ENCODE measurements at regions not wholly inside any gene's neighbourhood (a gene's known extent, or its start where the extent isn't known, plus 50 kb on each side); places are given as distances from the start of the nearest gene placed in this dataset.

DNA sequence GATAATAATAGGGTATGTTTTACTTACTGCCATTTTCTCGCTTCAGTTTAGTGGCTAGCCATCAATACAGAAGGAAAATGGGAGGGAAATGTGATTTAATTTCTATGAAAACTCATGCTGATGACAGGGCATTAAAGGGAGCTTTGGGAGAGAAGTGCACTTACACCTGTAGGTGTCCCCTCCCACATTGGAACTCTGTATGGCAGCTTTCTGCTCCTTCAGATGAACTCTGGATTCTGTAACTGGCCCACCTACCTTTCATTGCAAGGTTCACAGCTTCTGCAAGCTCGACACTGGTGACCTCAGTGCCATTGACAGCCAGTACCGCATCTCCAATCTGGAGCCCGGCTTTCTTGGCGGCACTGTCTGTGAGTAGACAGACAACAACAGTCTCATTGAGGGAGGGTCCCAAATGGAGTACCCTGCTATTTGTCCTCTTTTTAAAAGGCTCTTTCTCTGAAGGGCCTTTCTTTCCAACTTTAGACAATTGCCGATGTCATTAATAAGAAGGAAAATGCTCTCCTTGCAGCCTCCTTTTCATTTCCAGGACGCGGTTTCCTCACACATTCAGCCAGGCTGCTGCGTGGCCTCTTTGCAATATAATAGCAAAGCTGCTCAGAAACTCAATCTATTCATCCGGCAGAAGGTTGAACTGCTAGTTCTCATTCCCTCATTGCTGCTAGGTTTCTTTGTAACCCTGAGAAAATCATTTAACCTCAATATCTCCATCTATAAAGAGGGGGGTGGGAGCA, 63.6 kb downstream of the NUDT12 start:
- H3K36me3 ChIP-seq (ENCODE audit: control insufficient read depth in 2 of 4, insufficient read depth in 4 of 4, low read length in 3 of 4): no peaks in the 10 kb centered on the region
- peak overlapping the region; percentile 40; the same call in 1 of the 2 replicates for H2BK15ac ChIP-seq (ENCODE audit: low read length)
- H2AK5ac ChIP-seq (ENCODE audit: low read depth, low read length): no peak overlapping the region
- H3K4me3 ChIP-seq (ENCODE audit: extremely low read depth in 1 of 4, insufficient read depth in 2 of 4, low read depth in 3 of 4, low read length in 4 of 4): peak overlapping the region in 3 of 4 experiments; percentile 13 to 47 (median 27); a peak in 5 of 8 replicates
- peak overlapping the region; percentile 36 for H3K56ac ChIP-seq (replicated peaks; ENCODE audit: insufficient read length, low read depth, low read length)
- no peaks in the 10 kb centered on the region for H3K23me2 ChIP-seq (ENCODE audit: low read depth, low read length)
- peak overlapping the region; percentile 61 to 82 for H3K4me2 ChIP-seq (ENCODE audit: insufficient read depth in 1 of 2, low read depth in 2 of 2, low read length in 2 of 2)
- H3K14ac ChIP-seq (ENCODE audit: insufficient read length): no peak overlapping the region
- H4K8ac ChIP-seq (ENCODE audit: extremely low read depth, insufficient read depth, low read length): no peak overlapping the region
- no peaks in the 10 kb centered on the region for H3K79me2 ChIP-seq (ENCODE audit: control insufficient read depth in 1 of 2, insufficient read depth in 2 of 2, low read length in 2 of 2)
- H3K4me1 ChIP-seq (replicated peaks in 1 of 4; ENCODE audit: control insufficient read depth in 3 of 4, insufficient read depth in 4 of 4, low read length in 3 of 4): peaks cover 3 to 20% (median 7%) of the 10 kb centered on the region in 4 experiments; a peak in 6 of 7 replicates
- no peak for TF ChIP-seq SRF (IDR thresholded peaks at IDR 0.05; ENCODE audit: low read depth, low read length)
- TF ChIP-seq TAF1 (IDR thresholded peaks at IDR 0.05; ENCODE audit: low read depth, low read length): 0 out of 2 replicates have a peak, but pooled peaks have one; percentile 26
- peak overlapping the region; percentile 80 for H4K91ac ChIP-seq (replicated peaks; ENCODE audit: insufficient read length, low read length)
- peak overlapping the region; percentile 92; the same call in 1 of the 2 replicates for H2BK20ac ChIP-seq (ENCODE audit: low read length)
- peak overlapping the region; percentile 36; the same call in 1 of the 2 replicates for H3K27ac ChIP-seq (ENCODE audit: low read depth, low read length)
- peak overlapping the region in 1 of 4 experiments; percentile 9; a peak in 2 of 7 replicates for H3K9ac ChIP-seq (replicated peaks in 1 of 4; ENCODE audit: extremely low read depth in 1 of 4, low read depth in 3 of 4, low read length in 3 of 4)
- ChIA-PET CTCF (ENCODE audit: partially characterized antibody) (interaction anchor here (0.6 to 2.7 kb wide), 7 partner anchors 9 to 242 kb away, joined by 3 to 8 read pairs (median 5); no protein-coding TSS in a partner anchor), POLR2A (ENCODE audit: partially characterized antibody) (interaction anchor here (1.2 to 1.6 kb wide), 3 partner anchors 13 to 240 kb away, joined by 3 to 5 read pairs (median 5); partner anchors contain the start of gene MACIR)
- no peaks in the 10 kb centered on the region for H3K79me1 ChIP-seq (ENCODE audit: low read depth, low read length)
- DNase-seq (ENCODE audit: low read depth in 1 of 2, low spot score in 2 of 2) (no peak), FAIRE-seq (no peak)
- H2BK12ac ChIP-seq (ENCODE audit: low read depth, low read length): peak overlapping the region; percentile 62; the same call in 1 of the 2 replicates
- peak overlapping the region; percentile 39 for H2BK120ac ChIP-seq (replicated peaks; ENCODE audit: low read depth, low read length)
- H2BK5ac ChIP-seq (ENCODE audit: low read depth, low read length): peak overlapping the region; percentile 45; the same call in 1 of the 2 replicates
- no peaks in the 10 kb centered on the region for H4K20me1 ChIP-seq (replicated peaks in 1 of 2; ENCODE audit: control insufficient read depth in 1 of 2, insufficient read depth in 2 of 2, low read length in 2 of 2)
- H4K5ac ChIP-seq (ENCODE audit: insufficient read length, low read depth, low read length): peak overlapping the region; percentile 66
- H3K4ac ChIP-seq (replicated peaks; ENCODE audit: insufficient read length, low read depth, low read length): peak overlapping the region; percentile 60
- no peaks in the 10 kb centered on the region for H3K27me3 ChIP-seq (replicated peaks in 1 of 4; ENCODE audit: control insufficient read depth in 3 of 4, extremely low read depth in 1 of 4, insufficient read depth in 3 of 4, low read length in 3 of 4)
- peak overlapping the region; percentile 81 for H2AFZ ChIP-seq (ENCODE audit: low read length)
- H3K18ac ChIP-seq (ENCODE audit: extremely low read depth, low read length): peak overlapping the region; percentile 9; the same call in 1 of the 2 replicates
- no peak overlapping the region for H3K23ac ChIP-seq (ENCODE audit: insufficient read length)
- WGBS, 2 experiments (ENCODE audit: extremely low coverage in 1 of 2, insufficient coverage in 1 of 2, insufficient read length in 1 of 2, insufficient replicate concordance in 2 of 2, low coverage in 1 of 2, low lambda C conversion rate in 2 of 2, missing lambda C conversion rate in 1 of 2): 25% methylated on average over 10 of the region's 10 CpGs; no CpG with 5 or more reads in 1 of the 2 experiments
- no peaks in the 10 kb centered on the region for H3K9me3 ChIP-seq (ENCODE audit: insufficient read depth in 2 of 2, low read depth in 1 of 2, low read length in 1 of 2)
